GM12864 (cell line): ENCODE measurements at regions not wholly inside any gene's neighbourhood (a gene's known extent, or its start where the extent isn't known, plus 50 kb on each side); places are given as distances from the start of the nearest gene placed in this dataset.

Experiments used
- DNase-seq: peaks from one replicate; pipeline ENCODE4 v3.0.0-alpha.2; 2011; ENCODE audit warnings: low read depth
- H3K4me3 ChIP-seq: 2 replicates; pipeline ENCODE4 v1.5.1; 2011; ENCODE audit warnings: mild to moderate bottlenecking, low read depth, low read length, control low read depth
- TF ChIP-seq, protein P1 (sequence below): IDR thresholded peaks from 2 replicates; pipeline ENCODE4 v1.5.1; 2011; ENCODE audit warnings: low read depth, mild to moderate bottlenecking, moderate library complexity, low read length, control low read depth, inconsistent platforms; ENCODE audit errors: missing control alignments

DNA sequence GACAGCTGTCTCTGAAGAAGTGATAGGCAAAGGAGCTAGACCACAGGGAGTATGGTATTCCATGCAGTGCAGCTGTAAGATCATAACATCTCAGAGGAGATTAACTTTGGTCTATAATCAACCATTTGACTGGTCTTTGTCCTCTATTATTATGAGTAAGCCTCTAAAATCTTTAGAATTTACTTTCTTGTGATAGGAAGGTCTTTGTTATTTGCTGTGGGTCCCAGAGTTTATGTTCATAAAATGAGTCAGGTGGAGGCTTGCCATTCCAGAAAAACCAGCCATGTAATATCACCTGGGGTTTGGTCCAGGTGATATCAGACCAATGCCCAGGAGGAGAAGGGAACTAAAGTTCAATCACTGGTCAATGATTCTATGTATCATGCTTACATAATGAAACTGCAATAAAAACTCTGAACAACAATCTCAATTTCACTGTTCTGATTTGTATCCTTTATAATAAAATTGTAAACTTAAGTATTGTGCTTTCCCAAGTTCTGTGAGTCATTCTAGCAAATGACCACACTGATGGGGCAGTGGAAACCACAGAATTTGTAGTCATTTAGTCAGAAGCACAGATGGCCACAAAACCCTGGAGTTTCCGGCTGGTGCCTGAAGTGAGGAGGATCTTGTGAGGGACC is 239.6 kb upstream of the TRAM1L1 start:
- no peak for DNase-seq
- H3K4me3 ChIP-seq, result no peak overlapping the region
- TF ChIP-seq, protein P1, sequence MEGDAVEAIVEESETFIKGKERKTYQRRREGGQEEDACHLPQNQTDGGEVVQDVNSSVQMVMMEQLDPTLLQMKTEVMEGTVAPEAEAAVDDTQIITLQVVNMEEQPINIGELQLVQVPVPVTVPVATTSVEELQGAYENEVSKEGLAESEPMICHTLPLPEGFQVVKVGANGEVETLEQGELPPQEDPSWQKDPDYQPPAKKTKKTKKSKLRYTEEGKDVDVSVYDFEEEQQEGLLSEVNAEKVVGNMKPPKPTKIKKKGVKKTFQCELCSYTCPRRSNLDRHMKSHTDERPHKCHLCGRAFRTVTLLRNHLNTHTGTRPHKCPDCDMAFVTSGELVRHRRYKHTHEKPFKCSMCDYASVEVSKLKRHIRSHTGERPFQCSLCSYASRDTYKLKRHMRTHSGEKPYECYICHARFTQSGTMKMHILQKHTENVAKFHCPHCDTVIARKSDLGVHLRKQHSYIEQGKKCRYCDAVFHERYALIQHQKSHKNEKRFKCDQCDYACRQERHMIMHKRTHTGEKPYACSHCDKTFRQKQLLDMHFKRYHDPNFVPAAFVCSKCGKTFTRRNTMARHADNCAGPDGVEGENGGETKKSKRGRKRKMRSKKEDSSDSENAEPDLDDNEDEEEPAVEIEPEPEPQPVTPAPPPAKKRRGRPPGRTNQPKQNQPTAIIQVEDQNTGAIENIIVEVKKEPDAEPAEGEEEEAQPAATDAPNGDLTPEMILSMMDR, result no peak

DNA sequence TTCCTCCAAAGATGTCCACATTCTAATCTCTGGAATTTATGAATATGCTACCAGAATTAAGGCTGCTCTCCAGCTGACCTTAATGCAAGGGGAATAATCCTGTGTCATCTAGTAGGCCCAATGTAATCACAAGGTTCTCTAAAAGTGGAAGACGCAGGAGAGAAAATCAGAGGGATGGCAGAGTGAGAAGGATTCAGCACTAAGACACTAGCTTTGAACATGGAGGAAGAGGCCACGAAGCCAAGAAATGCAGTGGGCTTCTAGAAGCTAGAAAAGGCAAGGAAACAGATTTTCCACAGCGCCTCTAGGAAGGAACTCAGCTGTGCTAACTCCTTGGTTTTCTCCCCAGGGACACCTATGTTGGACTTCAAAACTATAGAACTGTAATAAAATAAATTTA is 240.7 kb upstream of the TRAM1L1 start:
- TF ChIP-seq, protein P1, result no peak
- no peak for DNase-seq
- H3K4me3 ChIP-seq, result no peak overlapping the region

DNA sequence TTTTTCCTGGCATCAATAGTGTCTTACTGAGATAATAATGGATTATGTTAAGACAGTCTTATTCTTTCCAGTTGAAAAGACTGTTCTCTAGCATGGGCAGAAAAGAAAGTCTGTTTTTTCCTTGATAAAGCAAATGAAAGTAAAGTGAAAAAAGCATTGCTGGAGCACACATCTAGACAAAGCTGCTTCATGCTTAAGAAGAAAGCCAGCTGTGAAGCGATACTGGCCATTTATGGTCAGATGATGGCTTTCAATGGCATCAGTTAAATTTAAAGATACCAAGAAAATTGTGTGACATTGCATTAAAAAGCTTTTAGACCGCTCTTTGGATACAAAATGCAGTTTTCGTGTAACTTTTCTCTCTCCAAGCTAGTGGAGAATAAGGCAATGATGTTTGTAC is 242.1 kb upstream of the TRAM1L1 start:
- DNase-seq, result no peak
- TF ChIP-seq, protein P1, result no peak
- H3K4me3 ChIP-seq, result no peak overlapping the region

DNA sequence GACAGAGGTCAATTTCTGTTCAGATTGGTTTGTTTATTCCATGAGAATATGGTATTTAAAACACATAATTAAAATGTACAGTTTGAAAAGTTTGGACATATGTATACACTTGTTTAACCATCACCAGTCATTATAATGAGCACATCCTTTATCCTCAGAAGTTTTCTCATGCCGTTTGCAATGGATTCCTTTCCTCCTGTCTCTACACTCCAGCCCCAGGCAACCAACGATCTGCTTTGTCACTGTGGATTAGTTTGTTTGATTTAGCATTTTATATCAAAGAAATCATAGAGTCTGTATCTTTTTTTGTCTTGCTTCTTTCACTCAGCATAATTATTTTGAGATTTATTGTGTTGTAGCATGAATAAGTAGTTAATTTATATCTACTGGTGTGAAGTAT is 243.0 kb upstream of the TRAM1L1 start:
- TF ChIP-seq, protein P1, result no peak
- no peak overlapping the region for H3K4me3 ChIP-seq
- no peak for DNase-seq

DNA sequence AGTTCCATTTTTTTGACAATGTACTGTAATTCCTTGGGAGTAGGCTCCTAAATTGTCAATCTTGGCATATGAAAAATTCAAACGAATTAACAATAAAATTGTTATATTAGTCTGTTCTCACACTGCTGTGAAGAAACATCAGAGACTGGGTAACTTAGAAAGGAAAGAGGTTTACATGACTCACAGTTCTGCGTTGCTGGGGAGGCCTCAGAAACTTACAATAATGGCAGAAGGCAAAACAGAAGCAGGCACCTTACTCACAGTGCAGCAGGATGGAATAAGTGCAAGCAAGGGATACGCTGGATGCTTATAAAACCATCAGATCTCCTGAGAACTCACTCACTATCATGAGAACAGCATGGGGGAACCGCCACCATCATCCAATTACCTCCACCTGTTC is 246.4 kb upstream of the TRAM1L1 start:
- TF ChIP-seq, protein P1, result no peak
- no peak overlapping the region for H3K4me3 ChIP-seq
- DNase-seq, result no peak

DNA sequence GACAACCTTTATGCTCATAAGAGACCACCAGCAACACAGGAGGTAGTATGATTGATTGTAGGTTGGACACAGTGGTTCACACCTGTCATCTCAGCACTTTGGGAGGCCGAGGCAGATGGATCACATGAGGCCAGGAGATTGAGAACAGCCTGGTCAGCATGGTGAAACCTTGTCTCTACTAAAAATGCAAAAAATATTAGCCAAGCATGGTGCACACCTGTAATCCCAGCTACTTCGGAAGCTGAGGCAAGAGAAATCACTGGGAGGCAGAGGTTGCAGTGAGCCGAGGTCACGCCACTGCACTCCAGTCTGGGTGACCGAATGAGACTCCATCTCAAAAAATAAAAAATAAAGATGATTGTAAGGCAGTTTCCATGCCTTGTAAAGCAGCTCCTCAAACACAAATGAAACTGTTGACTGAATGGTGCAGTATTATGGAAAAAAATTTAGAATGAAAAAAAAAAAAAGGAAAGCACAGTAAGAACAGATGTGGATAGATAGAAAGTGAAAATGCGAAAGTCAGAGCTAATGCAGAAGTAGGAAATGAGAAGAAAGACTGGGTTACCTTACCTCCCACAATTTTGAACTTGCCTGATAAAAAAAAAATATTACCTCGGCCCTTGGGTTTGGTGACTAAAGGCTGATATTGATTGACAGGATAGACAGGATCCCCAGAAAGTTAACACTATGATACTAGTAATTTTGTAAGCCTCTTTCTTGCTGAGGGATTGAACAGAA is 249.2 kb upstream of the TRAM1L1 start:
- DNase-seq, result no peak
- TF ChIP-seq, protein P1, result no peak
- H3K4me3 ChIP-seq, result no peak overlapping the region

DNA sequence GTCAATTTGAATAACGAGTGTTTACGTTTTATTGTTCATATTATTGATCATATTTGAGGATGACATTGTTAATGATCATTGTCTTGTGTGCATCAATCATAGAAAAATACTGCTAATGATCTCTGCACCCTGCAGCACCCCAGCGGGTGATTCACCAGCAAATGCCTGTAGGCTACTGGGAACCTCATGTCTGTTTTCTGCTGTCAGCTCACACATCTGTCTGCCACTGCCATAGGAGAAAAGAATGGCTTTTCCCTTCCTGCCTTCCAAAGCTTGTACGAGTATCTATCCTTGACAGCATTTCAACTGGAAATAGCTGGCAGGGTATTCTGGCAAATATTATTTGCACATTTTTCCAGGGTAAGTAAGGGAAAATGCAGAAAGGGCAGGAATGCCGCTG is 272.1 kb upstream of the TRAM1L1 start:
- TF ChIP-seq, protein P1, result no peak

More for the DNA sequence above, 272.1 kb upstream of the TRAM1L1 start:
- H3K4me3 ChIP-seq, result no peak overlapping the region
- no peak for DNase-seq
